ENCODE measurements at regions not wholly inside any gene's neighbourhood (a gene's known extent, or its start where the extent isn't known, plus 50 kb on each side); places are given as distances from the start of the nearest gene placed in this dataset.

DNA sequence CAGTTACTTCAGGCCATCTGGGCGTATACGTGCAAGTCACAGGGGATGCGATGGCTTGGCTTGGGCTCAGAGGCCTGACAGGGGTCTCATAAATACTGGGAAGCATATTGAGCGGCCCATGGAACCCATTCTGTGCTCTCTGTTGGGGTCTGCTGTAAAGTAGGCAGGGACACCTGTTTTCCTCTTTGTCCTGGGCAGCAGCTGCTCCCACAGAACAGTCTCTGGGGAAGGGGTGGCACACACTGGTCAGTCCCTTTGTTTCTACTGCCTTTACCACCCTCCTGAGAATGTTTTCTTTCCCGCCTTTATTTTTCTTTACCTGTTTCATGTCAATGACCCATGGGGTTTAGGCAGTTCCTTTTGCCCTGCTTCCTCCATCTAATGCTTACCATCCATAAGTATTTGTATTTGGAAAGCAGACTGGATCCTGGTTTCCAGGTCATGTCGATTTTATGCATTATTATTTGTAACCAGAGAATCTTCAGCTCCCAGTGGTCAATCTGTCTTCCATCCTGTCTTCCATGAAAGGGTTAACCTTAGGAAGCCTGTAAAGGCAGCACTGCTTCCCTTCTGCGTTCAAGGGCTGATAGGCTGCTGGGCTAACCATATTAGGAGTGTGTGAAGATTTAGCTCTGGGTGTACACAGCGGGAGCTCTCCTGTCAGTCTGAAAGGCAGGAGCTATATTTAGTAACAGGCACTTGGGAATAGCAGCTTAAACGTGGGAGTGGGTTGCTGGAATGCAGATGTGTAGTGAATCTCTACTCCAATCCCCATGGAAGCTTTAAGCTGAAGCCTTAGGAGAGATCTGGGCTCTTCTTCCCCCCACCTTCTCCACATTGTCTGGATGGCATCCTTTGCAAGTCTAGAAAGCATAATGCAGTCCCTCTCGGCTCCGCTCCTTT is 124.0 kb downstream of the DYRK2 start:
- 37% methylated on average over 11 of the region's 11 CpGs for WGBS (ENCODE audit: low lambda C conversion rate, missing lambda C conversion rate)
- H3K27ac ChIP-seq, result peak overlapping the region; percentile 5
- H3K27me3 ChIP-seq, result no peaks in the 10 kb centered on the region
- H3K36me3 ChIP-seq (replicated peaks; ENCODE audit: insufficient read depth, low read depth), result no peaks in the 10 kb centered on the region
- peak overlapping the region; percentile 63 for H3K4me2 ChIP-seq
- H3K4me1 ChIP-seq (ENCODE audit: insufficient read depth), result peaks cover 10% of the 10 kb centered on the region
- no peaks in the 10 kb centered on the region for H3K9me2 ChIP-seq (replicated peaks; ENCODE audit: insufficient read depth)
- no peak overlapping the region for H2AFZ ChIP-seq
- no peak for TF ChIP-seq EZH2 (IDR thresholded peaks at IDR 0.05; ENCODE audit: borderline replicate concordance)
- no peak for TF ChIP-seq EZH2phosphoT487 (IDR thresholded peaks at IDR 0.05; ENCODE audit: low read depth, severe bottlenecking, unreplicated experiment)
- TF ChIP-seq, protein P1, sequence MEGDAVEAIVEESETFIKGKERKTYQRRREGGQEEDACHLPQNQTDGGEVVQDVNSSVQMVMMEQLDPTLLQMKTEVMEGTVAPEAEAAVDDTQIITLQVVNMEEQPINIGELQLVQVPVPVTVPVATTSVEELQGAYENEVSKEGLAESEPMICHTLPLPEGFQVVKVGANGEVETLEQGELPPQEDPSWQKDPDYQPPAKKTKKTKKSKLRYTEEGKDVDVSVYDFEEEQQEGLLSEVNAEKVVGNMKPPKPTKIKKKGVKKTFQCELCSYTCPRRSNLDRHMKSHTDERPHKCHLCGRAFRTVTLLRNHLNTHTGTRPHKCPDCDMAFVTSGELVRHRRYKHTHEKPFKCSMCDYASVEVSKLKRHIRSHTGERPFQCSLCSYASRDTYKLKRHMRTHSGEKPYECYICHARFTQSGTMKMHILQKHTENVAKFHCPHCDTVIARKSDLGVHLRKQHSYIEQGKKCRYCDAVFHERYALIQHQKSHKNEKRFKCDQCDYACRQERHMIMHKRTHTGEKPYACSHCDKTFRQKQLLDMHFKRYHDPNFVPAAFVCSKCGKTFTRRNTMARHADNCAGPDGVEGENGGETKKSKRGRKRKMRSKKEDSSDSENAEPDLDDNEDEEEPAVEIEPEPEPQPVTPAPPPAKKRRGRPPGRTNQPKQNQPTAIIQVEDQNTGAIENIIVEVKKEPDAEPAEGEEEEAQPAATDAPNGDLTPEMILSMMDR (IDR thresholded peaks at IDR 0.05; ENCODE audit: poor library complexity), result no peak
- no peaks in the 10 kb centered on the region for H4K20me1 ChIP-seq (ENCODE audit: insufficient read depth, poor library complexity, severe bottlenecking)
- no peaks in the 10 kb centered on the region for H3K79me2 ChIP-seq
- peak; percentile 57 for DNase-seq (ENCODE audit: low spot score)
- H3K4me3 ChIP-seq, result no peak overlapping the region
- no peaks in the 10 kb centered on the region for H3K9me3 ChIP-seq (ENCODE audit: low read depth)

DNA sequence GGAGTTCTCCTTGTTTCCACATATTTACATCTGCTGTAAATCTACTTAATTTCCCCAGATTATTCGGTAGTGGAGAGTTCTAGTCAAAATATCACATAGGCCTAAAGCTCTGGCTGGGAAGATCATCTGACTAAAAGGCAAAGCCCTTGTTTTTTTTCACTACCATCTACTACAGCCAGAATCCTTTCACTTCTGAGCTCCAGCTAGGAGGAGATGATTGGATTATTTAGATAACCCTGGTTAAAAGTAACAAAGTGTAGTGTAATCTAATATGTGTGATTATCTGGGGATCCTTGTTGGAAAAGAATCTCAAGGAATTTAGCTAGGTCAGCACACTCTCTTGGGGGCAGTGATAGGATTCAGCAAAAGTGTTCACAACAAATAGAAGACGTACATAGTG is 125.4 kb downstream of the DYRK2 start:
- no peak overlapping the region for H3K4me2 ChIP-seq

DNA sequence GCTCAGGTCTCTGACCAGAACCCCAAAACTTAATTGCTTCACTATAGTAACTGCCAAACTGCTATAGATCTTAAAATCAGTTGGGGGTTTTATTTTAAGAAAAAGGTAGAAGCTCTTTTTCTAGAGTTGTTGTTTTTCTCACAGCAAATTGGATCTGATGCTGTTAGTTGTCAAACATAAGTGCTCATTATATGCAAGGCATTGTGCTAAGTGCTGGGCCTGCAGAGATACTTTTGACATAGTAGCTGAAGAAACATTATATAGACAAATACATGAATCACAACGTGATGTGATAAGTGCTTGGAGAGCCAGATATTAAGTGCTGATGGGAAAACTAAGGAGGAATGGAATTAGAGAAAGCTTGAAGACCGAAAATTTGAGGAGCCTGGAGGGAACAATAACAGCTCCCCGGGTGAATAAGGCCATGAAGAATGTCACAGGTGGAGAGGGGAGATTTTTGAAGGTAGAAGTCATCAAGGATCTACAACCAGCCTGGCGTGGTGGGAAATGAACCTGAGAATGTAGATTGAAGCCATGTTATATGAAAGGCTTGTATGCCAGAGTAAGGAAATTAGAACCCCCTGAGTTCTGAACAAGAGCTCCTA is 126.5 kb downstream of the DYRK2 start:
- no peaks in the 10 kb centered on the region for H3K27me3 ChIP-seq
- H3K4me3 ChIP-seq, result no peak overlapping the region
- H3K79me2 ChIP-seq, result no peaks in the 10 kb centered on the region
- peaks cover 10% of the 10 kb centered on the region for H3K4me1 ChIP-seq (ENCODE audit: insufficient read depth)
- no peak overlapping the region for H3K4me2 ChIP-seq
- no peak overlapping the region for H2AFZ ChIP-seq
- H3K27ac ChIP-seq, result no peak overlapping the region
- H4K20me1 ChIP-seq (ENCODE audit: insufficient read depth, poor library complexity, severe bottlenecking), result no peaks in the 10 kb centered on the region
- H3K36me3 ChIP-seq (replicated peaks; ENCODE audit: insufficient read depth, low read depth), result no peaks in the 10 kb centered on the region
- H3K9me3 ChIP-seq (ENCODE audit: low read depth), result no peaks in the 10 kb centered on the region
- DNase-seq (ENCODE audit: low spot score), result no peak
- H3K9me2 ChIP-seq (replicated peaks; ENCODE audit: insufficient read depth), result no peaks in the 10 kb centered on the region
- TF ChIP-seq, protein P1 (IDR thresholded peaks at IDR 0.05; ENCODE audit: poor library complexity), result no peak
- TF ChIP-seq EZH2phosphoT487 (IDR thresholded peaks at IDR 0.05; ENCODE audit: low read depth, severe bottlenecking, unreplicated experiment) (no peak), EZH2 (IDR thresholded peaks at IDR 0.05; ENCODE audit: borderline replicate concordance) (no peak)
- WGBS (ENCODE audit: low lambda C conversion rate, missing lambda C conversion rate), result 79% methylated on average over 4 of the region's 4 CpGs

More for the DNA sequence above, 125.4 kb downstream of the DYRK2 start:
- DNase-seq (ENCODE audit: low spot score), result no peak
- 48% methylated on average over 2 of the region's 2 CpGs for WGBS (ENCODE audit: low lambda C conversion rate, missing lambda C conversion rate)
- Histone ChIP-seq H3K27ac (peak overlapping the region; percentile 24), H4K20me1 (ENCODE audit: insufficient read depth, poor library complexity, severe bottlenecking) (no peaks in the 10 kb centered on the region), H3K9me2 (replicated peaks; ENCODE audit: insufficient read depth) (no peaks in the 10 kb centered on the region), H3K36me3 (replicated peaks; ENCODE audit: insufficient read depth, low read depth) (no peaks in the 10 kb centered on the region), H3K27me3 (no peaks in the 10 kb centered on the region), H3K4me3 (no peak overlapping the region), H3K79me2 (no peaks in the 10 kb centered on the region), H2AFZ (peak overlapping the region; percentile 4), H3K4me1 (ENCODE audit: insufficient read depth) (peaks cover 10% of the 10 kb centered on the region), H3K9me3 (ENCODE audit: low read depth) (no peaks in the 10 kb centered on the region)
- no peak for TF ChIP-seq EZH2 (IDR thresholded peaks at IDR 0.05; ENCODE audit: borderline replicate concordance)
- no peak for TF ChIP-seq EZH2phosphoT487 (IDR thresholded peaks at IDR 0.05; ENCODE audit: low read depth, severe bottlenecking, unreplicated experiment)
- TF ChIP-seq, protein P1 (IDR thresholded peaks at IDR 0.05; ENCODE audit: poor library complexity), result no peak

Data from hepatocyte (in vitro differentiated cells).